HG03060 (cell line): ENCODE measurements at regions not wholly inside any gene's neighbourhood (a gene's known extent, or its start where the extent isn't known, plus 50 kb on each side); places are given as distances from the start of the nearest gene placed in this dataset.
"Not testable (repeated sequence)": the region's sequence is repeated elsewhere in the genome, so short reads cannot be mapped to it uniquely, and the experiment has no call there.

Source experiments
- ATAC-seq: cut with Tn5 transposase; IDR thresholded peaks from one replicate; pipeline ENCODE4 v1.9.1; 2021; ENCODE audit warnings: low read depth, moderate number of reproducible peaks; ENCODE audit not compliant: unreplicated experiment

GRCh38 chr7:86375602-86376001 is 268.1 kb upstream of the GRM3 start:
- not testable (repeated sequence) for ATAC-seq

- ATAC-seq: no peak
These were observed 271.4 kb upstream of the GRM3 start for GRCh38 chr7:86372262-86372661.

DNA sequence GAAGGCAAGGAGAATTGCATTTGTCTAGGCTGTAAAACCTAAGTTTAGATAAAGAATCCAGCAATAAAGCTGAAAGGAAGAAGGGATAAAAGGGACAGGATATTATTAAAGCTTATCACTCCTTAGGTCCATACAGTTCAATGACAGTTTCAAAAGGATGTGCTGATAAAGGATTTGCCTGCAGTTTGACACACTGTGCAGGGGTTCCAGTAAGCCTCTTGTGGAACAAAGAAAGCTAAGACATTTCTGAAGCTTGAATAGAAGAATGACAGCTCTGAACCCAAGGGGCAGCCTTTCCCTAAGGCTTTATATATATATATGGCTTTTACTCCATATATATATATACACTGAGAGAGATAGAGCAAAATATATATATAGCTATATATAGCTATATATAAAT is 276.8 kb upstream of the GRM3 start:
- ATAC-seq: no peak

GRCh38 chr7:86340407-86340806 is 303.3 kb upstream of the GRM3 start:
- not testable (repeated sequence) for ATAC-seq

GRCh38 chr7:86339051-86339450 is 304.7 kb upstream of the GRM3 start:
- no peak for ATAC-seq

GRCh38 chr7:86328801-86329433 is 314.8 kb upstream of the GRM3 start:
- ATAC-seq: no peak

- no peak for ATAC-seq
These were observed 316.9 kb upstream of the GRM3 start for GRCh38 chr7:86326847-86327246.

GRCh38 chr7:86320889-86321288 is 322.8 kb upstream of the GRM3 start:
- ATAC-seq: no peak

- ATAC-seq: no peak
These were observed 323.4 kb upstream of the GRM3 start for GRCh38 chr7:86320341-86320740.

- ATAC-seq: no peak
These were observed 329.9 kb upstream of the GRM3 start for GRCh38 chr7:86313842-86314241.

- ATAC-seq: no peak
These were observed 342.4 kb upstream of the GRM3 start for GRCh38 chr7:86301301-86301700.

DNA sequence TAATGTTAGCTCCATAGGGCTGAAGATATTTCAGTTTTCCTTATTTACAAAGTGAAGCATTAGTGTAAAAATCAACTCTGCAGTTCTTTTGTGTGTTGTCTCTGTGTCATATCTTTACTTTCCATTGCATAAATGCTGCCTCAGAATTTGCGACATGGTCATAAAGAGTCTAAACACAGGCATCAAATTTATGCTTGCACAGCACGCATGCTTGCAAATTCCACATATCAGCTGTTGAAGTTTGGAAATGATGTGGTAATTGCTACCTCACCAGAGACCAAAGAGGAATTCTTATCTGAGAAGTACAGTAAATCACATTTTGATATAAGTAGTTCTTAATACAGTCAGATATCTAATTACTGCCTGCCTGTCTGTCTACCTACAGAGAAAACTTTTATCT is 348.2 kb upstream of the GRM3 start:
- ATAC-seq: no peak

GRCh38 chr7:86282014-86282682 is 361.6 kb upstream of the GRM3 start:
- no peak for ATAC-seq

DNA sequence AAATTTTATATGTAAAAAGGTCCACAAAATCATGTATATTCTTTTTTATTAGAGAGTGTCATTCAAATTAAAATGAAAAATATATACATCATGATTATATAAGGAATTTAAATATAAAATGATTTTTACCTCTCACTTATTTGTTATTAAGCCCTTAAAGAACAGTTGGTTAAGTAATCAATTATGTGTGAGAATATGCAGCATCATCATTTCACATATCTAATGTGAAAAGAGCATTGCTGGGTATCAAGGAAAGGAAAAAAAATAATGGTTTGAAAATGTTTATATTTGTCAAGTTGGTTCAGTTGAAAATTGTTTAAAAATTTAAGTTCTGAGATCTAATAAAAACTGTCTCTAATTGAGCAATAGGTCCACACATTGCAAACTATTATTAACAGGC is 363.6 kb upstream of the GRM3 start:
- ATAC-seq: no peak

GRCh38 chr7:86262781-86263180 is 380.9 kb upstream of the GRM3 start:
- no peak for ATAC-seq

- ATAC-seq: no peak
These were observed 385.8 kb upstream of the GRM3 start for GRCh38 chr7:86257894-86258293.

DNA sequence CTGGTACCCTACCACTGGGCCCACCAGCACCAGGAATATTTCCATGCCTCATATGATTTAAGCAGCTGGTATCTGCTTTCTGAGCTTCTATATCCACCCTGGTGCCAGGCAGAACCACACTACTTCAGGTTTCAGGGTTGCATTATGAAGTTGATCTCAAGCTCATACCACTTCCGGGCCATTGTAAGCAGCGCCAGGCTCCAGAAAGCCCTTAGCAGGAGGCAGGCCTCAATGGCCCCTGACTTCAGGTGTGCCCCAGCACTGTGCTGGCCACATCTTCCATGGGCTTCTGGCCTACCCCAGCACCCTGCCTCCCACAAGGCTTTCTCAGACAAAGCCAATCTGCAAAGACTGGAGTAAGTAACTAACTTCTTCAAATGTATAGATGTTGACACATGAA is 391.3 kb upstream of the GRM3 start:
- no peak for ATAC-seq

DNA sequence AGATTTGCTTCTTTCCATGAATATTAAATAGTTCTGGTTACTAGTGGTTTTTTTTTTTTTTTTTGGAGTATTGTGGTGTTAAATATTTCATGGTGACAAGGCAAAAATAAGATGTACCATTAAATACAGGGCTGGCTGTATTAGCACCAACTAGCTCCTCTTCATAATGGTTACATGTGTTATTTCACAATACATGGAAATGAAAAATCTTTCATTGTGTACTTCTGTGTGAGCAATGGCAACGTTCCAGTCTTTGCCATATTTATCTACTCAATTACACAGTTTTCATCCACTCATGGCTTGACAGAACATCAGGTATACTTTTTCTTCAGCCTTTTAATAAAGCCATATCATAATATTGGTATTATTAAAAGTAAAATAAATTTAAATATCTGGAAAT is 394.7 kb upstream of the GRM3 start:
- ATAC-seq: no peak

GRCh38 chr7:86243171-86243570 is 400.5 kb upstream of the GRM3 start:
- ATAC-seq: no peak

- no peak for ATAC-seq
These were observed 417.5 kb upstream of the GRM3 start for GRCh38 chr7:86226191-86226590.

DNA sequence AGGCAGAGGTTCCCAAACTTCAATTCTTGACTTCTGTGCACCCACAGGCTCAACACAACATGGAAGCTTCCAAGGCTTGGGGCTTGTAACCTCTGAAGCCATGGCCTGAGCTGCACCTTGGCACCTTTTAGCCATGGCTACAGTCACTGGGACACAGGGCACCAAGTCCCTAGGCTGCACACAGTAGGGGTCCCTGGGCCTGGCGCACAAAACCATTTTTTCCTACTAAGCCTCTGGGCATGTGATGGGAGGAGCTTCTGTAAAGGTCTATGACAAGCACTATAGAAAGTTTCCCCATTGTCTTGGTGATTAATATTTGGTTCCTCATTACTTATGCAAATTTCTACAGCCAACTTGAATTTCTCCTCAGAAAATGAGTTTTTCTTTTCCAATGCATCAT is 420.9 kb upstream of the GRM3 start:
- no peak for ATAC-seq

DNA sequence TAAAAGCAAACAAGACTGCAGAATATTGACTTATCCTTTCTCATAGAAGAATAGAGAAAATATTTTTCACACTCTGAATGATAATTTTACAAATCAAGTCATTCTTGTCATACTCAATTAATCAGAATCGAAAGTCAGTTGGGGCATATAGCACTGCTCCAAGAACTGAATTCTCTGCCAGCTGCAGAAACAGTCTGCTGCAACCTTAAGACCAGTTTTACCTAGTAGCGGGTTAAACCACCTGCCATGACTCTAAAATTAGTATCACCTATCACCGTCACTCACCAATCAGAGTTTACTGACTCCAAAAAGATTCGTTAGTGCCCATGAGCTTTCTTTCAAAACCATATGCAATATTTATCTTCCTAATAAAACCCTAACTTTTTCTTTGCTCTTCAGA is 429.0 kb upstream of the GRM3 start:
- no peak for ATAC-seq

- no peak for ATAC-seq
These were observed 430.7 kb upstream of the GRM3 start for GRCh38 chr7:86212976-86213375.
